HepG2 (cell line): ENCODE measurements at regions not wholly inside any gene's neighbourhood (a gene's known extent, or its start where the extent isn't known, plus 50 kb on each side); places are given as distances from the start of the nearest gene placed in this dataset.
A peak's percentile ranks its signal among the peaks of the same experiment; 100 is the strongest.

ENCODE experiments used
- ATF1 ChIP-seq: IDR thresholded peaks from 2 replicates; pipeline ENCODE4 v1.6.1; 2016; ENCODE audit warnings: mild to moderate bottlenecking, control low read depth
- CHCHD3 ChIP-seq: sonication (generic); formaldehyde crosslinking; IDR thresholded peaks from 2 replicates; pipeline ENCODE4 v1.8.0; 2022; ENCODE audit warnings: mild to moderate bottlenecking, missing genetic modification reagents, moderate library complexity
- FOXA1 ChIP-seq, 2 experiments: fragments of 450-650 bp in 1 of 2; sonication (generic) in 1 of 2; formaldehyde crosslinking in 1 of 2; IDR thresholded peaks; 2 replicates each; pipeline versions ENCODE4 v1.4.0 to v1.6.1; 2016 to 2020; ENCODE audit warnings: missing genetic modification reagents in 1 of 2
- MAX ChIP-seq: IDR thresholded peaks from 2 replicates; pipeline ENCODE4 v1.6.1; 2012; ENCODE audit warnings: inconsistent platforms
- MBD4 ChIP-seq: IDR thresholded peaks from 2 replicates; pipeline ENCODE4 v1.6.1; 2012; ENCODE audit warnings: low read length, inconsistent platforms, borderline replicate concordance
- MED1 ChIP-seq: sonication (generic); formaldehyde crosslinking; IDR thresholded peaks from 2 replicates; pipeline ENCODE4 v1.4.0; 2020; ENCODE audit warnings: missing genetic modification reagents
- MXD4 ChIP-seq: IDR thresholded peaks from 2 replicates; pipeline ENCODE4 v1.6.1; 2016; ENCODE audit warnings: mild to moderate bottlenecking, missing biosample characterization, missing genetic modification reagents
- MXI1 ChIP-seq: IDR thresholded peaks from 3 replicates; pipeline ENCODE4 v1.6.1; 2012; ENCODE audit warnings: low read depth, low read length, inconsistent platforms, borderline replicate concordance
- RFXAP ChIP-seq: sonication (generic); formaldehyde crosslinking; IDR thresholded peaks from 2 replicates; pipeline ENCODE4 v1.4.0; 2020; ENCODE audit warnings: missing genetic modification reagents, borderline replicate concordance
- RNF219 ChIP-seq: sonication (generic); formaldehyde crosslinking; IDR thresholded peaks from 2 replicates; pipeline ENCODE4 v1.5.0; 2020; ENCODE audit warnings: mild to moderate bottlenecking, missing genetic modification reagents
- SIN3A ChIP-seq: IDR thresholded peaks from 2 replicates; pipeline ENCODE4 v1.6.1; 2011; ENCODE audit warnings: low read depth, mild to moderate bottlenecking, control low read depth, low read length, borderline replicate concordance
- STAG1 ChIP-seq: sonication (generic); formaldehyde crosslinking; IDR thresholded peaks from 2 replicates; pipeline ENCODE4 v1.4.0; 2020; ENCODE audit warnings: missing genetic modification reagents
- ZNF331 ChIP-seq: sonication (generic); formaldehyde crosslinking; IDR thresholded peaks from 2 replicates; pipeline ENCODE4 v1.4.0; 2020; ENCODE audit warnings: missing genetic modification reagents
- ZNF746 ChIP-seq: sonication (generic); formaldehyde crosslinking; IDR thresholded peaks from 2 replicates; pipeline ENCODE4 v1.8.0; 2022; ENCODE audit warnings: mild to moderate bottlenecking, missing genetic modification reagents
- TF ChIP-seq, protein P1 (sequence below): sonication (generic); formaldehyde crosslinking; IDR thresholded peaks from 2 replicates; pipeline ENCODE4 v1.8.0; 2022; ENCODE audit warnings: missing genetic modification reagents, mild to moderate bottlenecking, inconsistent platforms, borderline replicate concordance
- TF ChIP-seq, protein P2 (sequence below): sonication (generic); formaldehyde crosslinking; IDR thresholded peaks from 2 replicates; pipeline ENCODE4 v1.4.0; 2020; ENCODE audit warnings: mild to moderate bottlenecking, missing genetic modification reagents, borderline replicate concordance
- TF ChIP-seq, protein P3 (sequence below): sonication (generic); formaldehyde crosslinking; IDR thresholded peaks from 2 replicates; pipeline ENCODE4 v1.4.0; 2020; ENCODE audit warnings: missing genetic modification reagents

DNA sequence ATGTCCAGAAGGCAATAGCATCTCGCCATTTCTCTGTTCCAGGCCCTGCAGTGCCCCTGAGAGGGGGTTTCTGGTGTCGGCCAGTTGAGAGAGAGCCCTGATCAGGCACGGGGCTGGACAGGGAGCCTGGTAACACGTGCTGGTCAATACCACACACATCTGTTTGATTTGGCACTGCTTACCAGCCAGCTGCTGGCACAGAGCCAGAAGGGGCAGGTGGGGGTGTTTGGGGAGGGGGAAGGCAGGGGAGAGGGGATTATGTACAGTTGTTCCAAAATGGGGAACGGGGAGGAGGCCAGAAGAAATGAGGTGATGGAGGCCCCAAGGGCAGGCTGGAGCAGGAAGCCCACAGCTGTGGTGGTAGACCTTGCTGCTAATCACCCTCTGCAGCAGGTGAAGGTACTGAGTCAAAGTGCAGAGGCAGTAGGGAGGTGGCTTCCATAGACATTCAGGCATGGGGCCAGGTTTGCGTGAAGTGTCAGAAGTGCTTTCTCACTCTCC, 153.5 kb upstream of the LPP start (continued):
- 0 out of 2 replicates have a peak, but pooled peaks have one; percentile 9 for TF ChIP-seq ZNF331 (CRISPR knock-in tag)
- TF ChIP-seq, protein P1, sequence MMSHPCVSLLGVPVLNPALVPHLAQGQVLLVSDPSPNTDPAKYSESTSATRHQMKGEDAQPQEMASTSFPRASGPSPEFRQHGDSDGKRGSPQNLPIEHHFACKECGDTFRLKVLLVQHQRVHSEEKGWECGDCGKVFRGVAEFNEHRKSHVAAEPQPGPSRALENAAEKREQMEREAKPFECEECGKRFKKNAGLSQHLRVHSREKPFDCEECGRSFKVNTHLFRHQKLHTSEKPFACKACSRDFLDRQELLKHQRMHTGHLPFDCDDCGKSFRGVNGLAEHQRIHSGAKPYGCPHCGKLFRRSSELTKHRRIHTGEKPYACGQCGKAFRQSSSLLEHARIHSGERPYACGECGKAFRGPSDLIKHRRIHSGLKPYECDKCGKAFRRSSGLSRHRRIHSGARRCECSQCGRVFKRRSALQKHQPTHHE (CRISPR knock-in tag), result no peak
- no peak for TF ChIP-seq CHCHD3
- TF ChIP-seq FOXA1 (IDR thresholded peaks at IDR 0.05), result no peak
- 0 out of 2 replicates have a peak, but pooled peaks have one; percentile 15 for TF ChIP-seq FOXA1 (CRISPR knock-in tag; IDR thresholded peaks at IDR 0.05)
- TF ChIP-seq STAG1, result peak; percentile 30
- TF ChIP-seq RFXAP (CRISPR knock-in tag), result no peak; the same call in 1 of the 2 replicates
- TF ChIP-seq ZNF746 (CRISPR knock-in tag), result 0 out of 2 replicates have a peak, but pooled peaks have one; percentile 15
- no peak for TF ChIP-seq RNF219
- TF ChIP-seq ATF1 (CRISPR knock-in tag), result no peak
- no peak for TF ChIP-seq MBD4
- TF ChIP-seq MXI1, result 0 out of 3 replicates have a peak, but pooled peaks have one; percentile 36
- TF ChIP-seq, protein P2, sequence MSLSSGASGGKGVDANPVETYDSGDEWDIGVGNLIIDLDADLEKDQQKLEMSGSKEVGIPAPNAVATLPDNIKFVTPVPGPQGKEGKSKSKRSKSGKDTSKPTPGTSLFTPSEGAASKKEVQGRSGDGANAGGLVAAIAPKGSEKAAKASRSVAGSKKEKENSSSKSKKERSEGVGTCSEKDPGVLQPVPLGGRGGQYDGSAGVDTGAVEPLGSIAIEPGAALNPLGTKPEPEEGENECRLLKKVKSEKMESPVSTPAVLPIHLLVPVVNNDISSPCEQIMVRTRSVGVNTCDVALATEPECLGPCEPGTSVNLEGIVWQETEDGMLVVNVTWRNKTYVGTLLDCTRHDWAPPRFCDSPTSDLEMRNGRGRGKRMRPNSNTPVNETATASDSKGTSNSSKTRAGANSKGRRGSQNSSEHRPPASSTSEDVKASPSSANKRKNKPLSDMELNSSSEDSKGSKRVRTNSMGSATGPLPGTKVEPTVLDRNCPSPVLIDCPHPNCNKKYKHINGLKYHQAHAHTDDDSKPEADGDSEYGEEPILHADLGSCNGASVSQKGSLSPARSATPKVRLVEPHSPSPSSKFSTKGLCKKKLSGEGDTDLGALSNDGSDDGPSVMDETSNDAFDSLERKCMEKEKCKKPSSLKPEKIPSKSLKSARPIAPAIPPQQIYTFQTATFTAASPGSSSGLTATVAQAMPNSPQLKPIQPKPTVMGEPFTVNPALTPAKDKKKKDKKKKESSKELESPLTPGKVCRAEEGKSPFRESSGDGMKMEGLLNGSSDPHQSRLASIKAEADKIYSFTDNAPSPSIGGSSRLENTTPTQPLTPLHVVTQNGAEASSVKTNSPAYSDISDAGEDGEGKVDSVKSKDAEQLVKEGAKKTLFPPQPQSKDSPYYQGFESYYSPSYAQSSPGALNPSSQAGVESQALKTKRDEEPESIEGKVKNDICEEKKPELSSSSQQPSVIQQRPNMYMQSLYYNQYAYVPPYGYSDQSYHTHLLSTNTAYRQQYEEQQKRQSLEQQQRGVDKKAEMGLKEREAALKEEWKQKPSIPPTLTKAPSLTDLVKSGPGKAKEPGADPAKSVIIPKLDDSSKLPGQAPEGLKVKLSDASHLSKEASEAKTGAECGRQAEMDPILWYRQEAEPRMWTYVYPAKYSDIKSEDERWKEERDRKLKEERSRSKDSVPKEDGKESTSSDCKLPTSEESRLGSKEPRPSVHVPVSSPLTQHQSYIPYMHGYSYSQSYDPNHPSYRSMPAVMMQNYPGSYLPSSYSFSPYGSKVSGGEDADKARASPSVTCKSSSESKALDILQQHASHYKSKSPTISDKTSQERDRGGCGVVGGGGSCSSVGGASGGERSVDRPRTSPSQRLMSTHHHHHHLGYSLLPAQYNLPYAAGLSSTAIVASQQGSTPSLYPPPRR (CRISPR knock-in tag), result peak; percentile 59; the same call in 1 of the 2 replicates
- TF ChIP-seq, protein P3, sequence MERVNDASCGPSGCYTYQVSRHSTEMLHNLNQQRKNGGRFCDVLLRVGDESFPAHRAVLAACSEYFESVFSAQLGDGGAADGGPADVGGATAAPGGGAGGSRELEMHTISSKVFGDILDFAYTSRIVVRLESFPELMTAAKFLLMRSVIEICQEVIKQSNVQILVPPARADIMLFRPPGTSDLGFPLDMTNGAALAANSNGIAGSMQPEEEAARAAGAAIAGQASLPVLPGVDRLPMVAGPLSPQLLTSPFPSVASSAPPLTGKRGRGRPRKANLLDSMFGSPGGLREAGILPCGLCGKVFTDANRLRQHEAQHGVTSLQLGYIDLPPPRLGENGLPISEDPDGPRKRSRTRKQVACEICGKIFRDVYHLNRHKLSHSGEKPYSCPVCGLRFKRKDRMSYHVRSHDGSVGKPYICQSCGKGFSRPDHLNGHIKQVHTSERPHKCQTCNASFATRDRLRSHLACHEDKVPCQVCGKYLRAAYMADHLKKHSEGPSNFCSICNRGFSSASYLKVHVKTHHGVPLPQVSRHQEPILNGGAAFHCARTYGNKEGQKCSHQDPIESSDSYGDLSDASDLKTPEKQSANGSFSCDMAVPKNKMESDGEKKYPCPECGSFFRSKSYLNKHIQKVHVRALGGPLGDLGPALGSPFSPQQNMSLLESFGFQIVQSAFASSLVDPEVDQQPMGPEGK, result peak; percentile 38; the same call in 1 of the 2 replicates
- TF ChIP-seq MED1 (CRISPR knock-in tag), result peak; percentile 50; the same call in 1 of the 2 replicates
- TF ChIP-seq MXD4 (CRISPR knock-in tag), result no peak
- TF ChIP-seq MAX, result peak; percentile 88
- TF ChIP-seq SIN3A, result 0 out of 2 replicates have a peak, but pooled peaks have one; percentile 34
